ENCODE measurements at regions not wholly inside any gene's neighbourhood (a gene's known extent, or its start where the extent isn't known, plus 50 kb on each side); places are given as distances from the start of the nearest gene placed in this dataset.

GRCh38 chr17:22570144-22570845 lies 878.0 kb downstream of the KCNJ18 start:
- Histone ChIP-seq H3K79me2 (ENCODE audit: control insufficient read depth, insufficient read depth, low read length) (no peaks in the 10 kb centered on the region), H3K9me3 (replicated peaks; ENCODE audit: control insufficient read depth, insufficient read depth, low read length) (no peaks in the 10 kb centered on the region), H2AFZ (ENCODE audit: low read depth, low read length) (no peak overlapping the region), H3K9ac (replicated peaks; ENCODE audit: extremely low read depth, insufficient read depth, low read length) (no peak overlapping the region), H3K4me3 (replicated peaks in 1 of 3; ENCODE audit: insufficient read depth in 1 of 3, low read depth in 1 of 3, low read length in 3 of 3) (no peak overlapping the region), H3K4me2 (ENCODE audit: insufficient read depth, low read length) (no peak overlapping the region), H3K36me3 (ENCODE audit: control insufficient read depth in 2 of 2, extremely low read depth in 1 of 2, insufficient read depth in 2 of 2, low read length in 2 of 2) (no peaks in the 10 kb centered on the region), H3K27me3 (ENCODE audit: control insufficient read depth in 2 of 2, insufficient read depth in 2 of 2, low read length in 2 of 2) (no peaks in the 10 kb centered on the region), H3K9me1 (replicated peaks; ENCODE audit: control insufficient read depth, extremely low read depth, insufficient read depth, low read length) (no peaks in the 10 kb centered on the region), H3K27ac (ENCODE audit: insufficient read depth, low read depth, low read length) (no peak overlapping the region), H3K4me1 (ENCODE audit: control insufficient read depth, extremely low read depth, insufficient read depth, low read length) (no peaks in the 10 kb centered on the region), H4K20me1 (replicated peaks; ENCODE audit: control insufficient read depth, extremely low read depth, insufficient read depth, low read length) (no peaks in the 10 kb centered on the region)
- no TSS peak for BruUV-seq (replicated peaks)
- FAIRE-seq (no peak), DNase-seq (ENCODE audit: low read depth, low spot score) (no peak)
- no peak for TF ChIP-seq FOS (IDR thresholded peaks at IDR 0.05; ENCODE audit: borderline replicate concordance, insufficient read depth, low read length)
- TF ChIP-seq CTCF (IDR thresholded peaks at IDR 0.05; ENCODE audit: extremely low read depth in 1 of 2, insufficient read depth in 1 of 2, low read depth in 1 of 2, low read length in 2 of 2): no peak
- no peak for TF ChIP-seq EZH2 (IDR thresholded peaks at IDR 0.05; ENCODE audit: borderline replicate concordance, low read depth, low read length, severe bottlenecking)
- TF ChIP-seq MYC (IDR thresholded peaks at IDR 0.05; ENCODE audit: low read depth, low read length): no peak
- no peak for TF ChIP-seq JUN (IDR thresholded peaks at IDR 0.05; ENCODE audit: borderline replicate concordance, insufficient read depth, insufficient read length, low read depth)
- TF ChIP-seq POLR2A (IDR thresholded peaks at IDR 0.05; ENCODE audit: low read depth, low read length): no peak
- TF ChIP-seq MAX (IDR thresholded peaks at IDR 0.05; ENCODE audit: insufficient read depth, insufficient read length): no peak
- ChIA-PET CTCF (no interaction called here), POLR2A (no interaction called here)
- dilution Hi-C loops (cut with MboI; ENCODE audit: extremely low pct_ligation_motif_present, low sequenced_read_pairs): no loop called here
- intact Hi-C loops (cut with micrococcal nuclease): no loop called here
